Panc1 (cell line): ENCODE measurements at regions not wholly inside any gene's neighbourhood (a gene's known extent, or its start where the extent isn't known, plus 50 kb on each side); places are given as distances from the start of the nearest gene placed in this dataset.

Experiments
- ATAC-seq: fragments of 200-7000 bp; cut with Tn5 transposase; 2 replicates; pipeline ENCODE4 v1.9.1; 2020; ENCODE audit warnings: mild to moderate bottlenecking, moderate library complexity
- BruUV-seq: library from RNA; stranded (reverse); fragments of 400-500 nt; replicated peaks from 2 replicates; lab custom pipeline; 2021; lab: Mats Ljungman, UMichigan
- CTCF ChIA-PET: fragments of 300-600 bp; sonication (Branson Sonifier 250); formaldehyde crosslinking; loops from one replicate; lab custom pipeline; 2022; ENCODE audit warnings: antibody characterized with exemption; lab: Charles Lee
- POLR2A ChIA-PET: fragments of 300-600 bp; sonication (Branson Sonifier 250); formaldehyde crosslinking; loops from one replicate; lab custom pipeline; 2022; ENCODE audit warnings: antibody characterized with exemption; lab: Charles Lee
- DNase-seq: peaks from one replicate; pipeline ENCODE4 v3.0.0-alpha.2; 2010; ENCODE audit warnings: low read depth, low spot score
- H3K27ac ChIP-seq: 2 replicates; pipeline ENCODE4 v1.5.1; 2011; ENCODE audit warnings: mild to moderate bottlenecking, low read length, inconsistent platforms
- H3K27me3 ChIP-seq: fragments of 200-500 bp; sonication (Bioruptor generic); 2 replicates; pipeline ENCODE4 v1.6.0; 2014; ENCODE audit warnings: low read length, inconsistent platforms; ENCODE audit not compliant: control insufficient read depth, insufficient read depth
- H3K36me3 ChIP-seq: fragments of 200-500 bp; sonication (Bioruptor generic); 2 replicates; pipeline ENCODE4 v1.5.1; 2014; ENCODE audit warnings: inconsistent platforms, mild to moderate bottlenecking, low read length, moderate library complexity; ENCODE audit not compliant: control insufficient read depth, insufficient read depth
- H3K4me1 ChIP-seq: 2 replicates; pipeline ENCODE4 v1.5.1; 2011; ENCODE audit warnings: inconsistent platforms, mild to moderate bottlenecking, low read length, moderate library complexity; ENCODE audit not compliant: control insufficient read depth, insufficient read depth
- H3K4me3 ChIP-seq, 2 experiments: 2 replicates each; pipeline ENCODE4 v1.5.1; 2011 to 2012; ENCODE audit warnings: low read depth in 2 of 2, low read length in 2 of 2, mild to moderate bottlenecking in 2 of 2, inconsistent platforms in 1 of 2, moderate library complexity in 1 of 2
- H3K9me3 ChIP-seq: fragments of 200-500 bp; sonication (Bioruptor generic); 2 replicates; pipeline ENCODE4 v1.5.1; 2014; ENCODE audit warnings: low read depth, mild to moderate bottlenecking, inconsistent platforms, low read length, moderate library complexity; ENCODE audit not compliant: control insufficient read depth, insufficient read depth
- CTCF ChIP-seq: fragments of 450-650 bp; IDR thresholded peaks from 2 replicates; pipeline ENCODE4 v1.5.1; 2017; ENCODE audit warnings: mild to moderate bottlenecking
- POLR2AphosphoS5 ChIP-seq: IDR thresholded peaks from 2 replicates; pipeline ENCODE4 v1.6.1; 2012; ENCODE audit warnings: mild to moderate bottlenecking, low read depth, low read length, moderate library complexity
- REST ChIP-seq, 2 experiments: IDR thresholded peaks; 2 replicates each; pipeline ENCODE4 v1.6.1; 2011 to 2012; ENCODE audit warnings: low read depth in 2 of 2, control low read depth in 1 of 2, low read length in 1 of 2, mild to moderate bottlenecking in 1 of 2, moderate library complexity in 1 of 2; ENCODE audit not compliant: insufficient read depth in 1 of 2
- SIN3A ChIP-seq: IDR thresholded peaks from 2 replicates; pipeline ENCODE4 v1.6.1; 2012; ENCODE audit warnings: low read depth, mild to moderate bottlenecking, low read length, moderate library complexity, borderline replicate concordance; ENCODE audit not compliant: insufficient read depth
- TCF7L2 ChIP-seq: IDR thresholded peaks from 2 replicates; pipeline ENCODE4 v1.6.1; 2011; ENCODE audit warnings: mild to moderate bottlenecking, low read depth, low read length, inconsistent platforms
- in situ Hi-C: cut with HindIII; loops from 2 replicates; pipeline ENCODE4 v1.10.0; 2016; ENCODE audit warnings: low sequenced_read_pairs, low pct_unique_long_range_greater_than_20kb
- intact Hi-C: fragments of 100-400 bp; cut with micrococcal nuclease; formaldehyde crosslinking; loops from one replicate; pipeline ENCODE4 v1.10.0; 2022; ENCODE audit not compliant: unreplicated experiment

- no peaks in the 10 kb centered on the region for H3K9me3 ChIP-seq
- ChIA-PET CTCF (no interaction called here), POLR2A (no interaction called here)
- DNase-seq (no peak), ATAC-seq (no peak)
- TF ChIP-seq TCF7L2 = no peak
- no peak for TF ChIP-seq CTCF
- TF ChIP-seq REST (IDR thresholded peaks at IDR 0.05; ENCODE audit: insufficient read depth in 1 of 2, low read depth in 2 of 2, low read length in 1 of 2) = no peak
- TF ChIP-seq SIN3A = no peak
- no peak for TF ChIP-seq POLR2AphosphoS5
- BruUV-seq = no TSS peak
- no peaks in the 10 kb centered on the region for H3K36me3 ChIP-seq
- H3K4me3 ChIP-seq = no peak overlapping the region
- intact Hi-C loops (no loop called here), in situ Hi-C loops (no loop called here)
- H3K27me3 ChIP-seq = no peaks in the 10 kb centered on the region
- no peak overlapping the region for H3K27ac ChIP-seq
- H3K4me1 ChIP-seq = no peaks in the 10 kb centered on the region
Measured at GRCh38 chr3:176799675-176800074, 397.6 kb downstream of the TBL1XR1 start.

- Histone ChIP-seq H3K36me3 (no peaks in the 10 kb centered on the region), H3K27ac (no peak overlapping the region), H3K4me1 (no peaks in the 10 kb centered on the region), H3K9me3 (no peaks in the 10 kb centered on the region), H3K27me3 (no peaks in the 10 kb centered on the region), H3K4me3 (no peak overlapping the region)
- no peak for ATAC-seq
- TF ChIP-seq TCF7L2 (no peak), POLR2AphosphoS5 (no peak), SIN3A (no peak), CTCF (no peak), REST (IDR thresholded peaks at IDR 0.05; ENCODE audit: insufficient read depth in 1 of 2, low read depth in 2 of 2, low read length in 1 of 2) (no peak)
- no TSS peak for BruUV-seq
- intact Hi-C loops (no loop called here), in situ Hi-C loops (no loop called here)
- CTCF ChIA-PET = no interaction called here
- DNase-seq = no peak
- POLR2A ChIA-PET = no interaction called here
Measured at GRCh38 chr3:176798680-176799079, 398.6 kb downstream of the TBL1XR1 start.
